SW480 (cell line): ENCODE measurements at regions not wholly inside any gene's neighbourhood (a gene's known extent, or its start where the extent isn't known, plus 50 kb on each side); places are given as distances from the start of the nearest gene placed in this dataset.
A peak's percentile ranks its signal among the peaks of the same experiment; 100 is the strongest.

Experiments used
- DNase-seq: peaks from one replicate; pipeline ENCODE4 v3.0.0-alpha.2; 2016; ENCODE audit warnings: low spot score

DNA sequence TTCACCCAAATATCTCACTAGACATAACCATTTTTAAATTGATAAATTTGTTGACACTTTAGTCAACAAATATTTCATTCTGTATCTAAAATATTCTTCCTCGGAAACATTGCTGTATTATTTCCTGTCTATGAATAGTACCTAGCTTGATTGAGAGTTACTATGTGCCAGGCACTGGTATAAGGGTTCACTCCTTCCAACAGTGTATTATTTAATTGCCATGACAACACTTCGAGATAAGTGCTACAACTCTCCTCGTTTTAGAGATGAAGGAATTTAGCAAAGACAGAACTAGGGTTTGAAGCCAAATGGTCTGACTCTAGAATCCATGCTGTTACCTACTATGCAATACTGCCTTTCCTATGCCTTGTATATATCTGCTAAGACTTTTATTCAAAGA, 287.2 kb downstream of the YTHDC2 start:
- no peak for DNase-seq

DNA sequence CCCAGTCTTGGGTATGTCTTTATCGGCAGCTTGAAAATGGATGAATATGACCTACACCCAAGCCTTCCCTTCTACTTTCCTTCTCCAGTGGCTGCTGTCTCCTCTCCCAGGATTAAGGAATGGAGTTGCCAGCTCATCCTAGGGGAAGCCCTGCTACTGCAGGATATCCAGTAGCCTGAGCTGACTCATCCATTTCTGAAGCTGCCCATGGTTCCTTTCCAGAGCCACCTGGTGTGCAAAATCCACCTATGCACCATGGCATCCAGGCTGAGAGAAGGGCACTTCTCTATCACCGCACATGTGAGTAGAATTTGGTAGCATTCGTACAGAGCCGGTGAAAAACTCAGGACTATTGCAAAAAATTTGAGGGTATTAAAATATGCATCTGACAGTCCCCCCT, 290.8 kb downstream of the YTHDC2 start:
- DNase-seq = no peak

DNA sequence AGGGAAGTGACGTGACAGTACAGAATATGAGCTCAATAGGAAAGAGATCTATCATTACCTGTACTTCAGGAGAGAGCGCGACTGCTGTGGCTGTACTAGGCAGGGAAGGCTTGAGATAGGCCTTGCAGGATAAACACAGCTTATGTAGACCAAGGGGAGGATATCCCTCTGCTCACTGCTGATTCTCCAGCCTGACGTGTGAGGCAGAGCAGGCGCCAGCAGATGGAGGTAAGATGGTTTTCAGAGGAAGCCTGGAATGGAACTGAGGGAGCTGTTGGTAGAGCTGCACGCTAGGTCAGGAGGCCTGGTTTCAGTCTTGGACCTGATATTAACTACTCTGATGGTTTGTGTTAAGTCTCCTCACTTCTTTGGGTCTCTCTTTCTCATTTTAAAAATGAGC, 291.4 kb downstream of the YTHDC2 start:
- no peak for DNase-seq

DNA sequence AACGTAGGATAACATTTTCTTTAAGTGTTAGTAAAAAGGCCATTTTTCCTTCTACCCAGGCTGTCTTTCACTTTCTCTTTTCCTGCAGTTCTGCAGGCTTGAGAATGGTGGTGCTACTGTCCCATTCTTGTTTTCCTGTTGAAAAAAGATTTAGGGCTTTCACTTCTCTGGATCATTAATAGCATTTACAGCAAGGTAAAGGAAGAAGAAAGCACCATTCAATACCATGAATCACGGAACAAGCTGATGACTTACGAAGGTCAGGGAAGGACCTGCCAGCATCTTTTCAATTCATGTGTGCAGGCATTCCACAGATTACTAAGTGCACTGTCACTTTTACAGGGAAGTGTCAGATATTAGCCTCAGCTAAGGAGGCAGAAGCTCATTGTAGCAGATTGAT, 292.8 kb downstream of the YTHDC2 start:
- peak; percentile 20 for DNase-seq

DNA sequence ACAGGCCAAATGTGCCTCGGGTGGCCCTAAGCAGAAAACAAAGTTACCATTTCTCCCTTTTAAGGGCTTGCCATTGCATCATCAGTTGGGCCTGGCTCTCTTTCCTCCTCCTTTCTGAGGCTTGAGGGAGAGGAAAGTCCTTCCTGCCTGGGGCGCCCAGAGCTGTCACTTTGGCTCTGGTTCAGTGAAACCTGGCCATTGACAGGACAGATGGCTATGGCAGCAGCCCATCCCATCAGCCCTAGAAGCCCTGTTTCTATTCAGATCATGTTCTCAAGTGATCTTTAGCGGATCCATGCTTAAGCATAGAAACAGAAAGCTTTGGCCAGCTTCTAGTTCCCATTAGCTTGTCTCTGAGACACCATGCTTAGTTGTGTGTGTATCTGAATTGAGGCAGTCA, 293.4 kb downstream of the YTHDC2 start:
- no peak for DNase-seq

DNA sequence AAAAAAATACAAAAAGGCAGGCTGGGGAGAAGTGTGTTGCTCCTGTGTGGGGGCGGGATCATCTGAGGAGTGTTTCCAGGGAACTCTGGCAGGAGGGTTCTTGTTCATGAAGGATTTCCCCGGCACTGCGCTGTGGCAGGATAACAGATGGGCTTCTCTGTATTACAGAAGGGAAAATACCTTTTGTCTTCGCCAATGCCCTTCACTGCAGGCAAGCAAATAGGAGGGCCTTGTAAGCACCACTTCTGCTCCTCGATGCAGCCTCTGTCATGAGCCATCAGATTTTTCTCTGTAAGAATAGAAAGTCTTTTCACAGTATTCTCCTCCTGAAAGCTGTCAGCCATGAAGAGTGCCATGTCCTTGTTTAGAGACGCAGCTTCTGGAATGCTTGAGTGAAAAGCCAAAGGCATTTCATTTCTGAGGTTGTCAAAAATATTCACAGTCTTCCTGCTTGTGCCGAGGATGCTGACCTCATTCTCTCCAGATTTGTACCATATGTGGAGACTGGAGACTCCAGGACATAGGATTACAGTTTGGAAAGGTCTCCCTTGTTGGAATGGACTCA, 294.0 kb downstream of the YTHDC2 start:
- DNase-seq = no peak

DNA sequence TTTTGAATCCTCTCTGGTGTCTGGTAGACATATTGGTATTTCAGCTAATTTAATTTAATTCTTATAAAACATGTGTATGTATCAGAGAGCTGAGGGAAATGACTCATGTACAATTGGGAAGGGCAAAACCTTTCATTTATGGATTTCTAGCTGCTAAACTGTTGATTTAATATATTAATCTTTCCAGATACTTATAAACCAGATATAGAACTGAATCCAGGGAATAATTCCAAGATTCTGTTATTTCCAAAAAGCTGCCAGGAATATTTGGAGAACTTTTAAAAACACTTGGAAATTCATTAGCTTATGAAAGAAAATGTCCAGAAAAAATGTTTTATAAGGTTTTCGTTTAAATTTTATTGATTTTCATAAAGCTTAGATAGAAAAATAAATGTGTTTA, 295.5 kb downstream of the YTHDC2 start:
- no peak for DNase-seq

DNA sequence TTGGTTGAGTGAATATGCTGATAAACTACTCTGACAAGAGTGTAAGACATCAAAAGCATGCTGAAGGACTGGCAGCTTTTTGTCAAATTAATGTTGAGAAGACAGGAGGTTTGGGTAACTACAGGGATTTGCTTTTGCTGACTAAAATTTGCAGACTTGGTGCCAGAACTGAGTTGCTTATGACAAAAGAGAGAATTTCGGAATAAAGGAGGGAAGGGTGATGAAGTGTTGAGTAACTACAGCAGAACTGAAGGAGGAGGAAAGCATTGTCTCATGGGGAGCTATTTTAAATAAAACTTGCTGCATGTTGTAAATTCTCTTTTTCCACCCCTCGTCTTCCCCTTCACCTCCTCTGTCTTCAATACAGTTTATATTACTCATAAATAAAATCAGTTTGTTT, 296.1 kb downstream of the YTHDC2 start:
- no peak for DNase-seq

DNA sequence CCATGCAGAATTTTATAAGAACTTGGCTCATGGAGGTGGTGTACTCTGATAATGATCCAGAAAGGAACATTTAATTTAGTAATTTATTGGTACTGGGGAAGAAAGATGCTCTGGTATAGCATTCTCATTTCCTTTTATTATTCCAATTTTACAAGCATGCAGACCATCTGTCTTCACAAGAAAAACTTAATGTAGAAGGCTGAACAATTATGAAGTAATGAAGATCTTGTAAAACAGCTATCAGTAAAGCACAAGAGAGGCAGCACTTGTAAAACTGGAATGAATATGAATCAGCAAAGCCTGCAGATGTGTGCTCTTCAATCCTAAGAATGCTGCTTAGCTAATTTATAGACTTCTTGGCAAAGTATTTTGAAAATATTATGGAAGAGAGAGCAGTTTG, 300.0 kb downstream of the YTHDC2 start:
- no peak for DNase-seq

DNA sequence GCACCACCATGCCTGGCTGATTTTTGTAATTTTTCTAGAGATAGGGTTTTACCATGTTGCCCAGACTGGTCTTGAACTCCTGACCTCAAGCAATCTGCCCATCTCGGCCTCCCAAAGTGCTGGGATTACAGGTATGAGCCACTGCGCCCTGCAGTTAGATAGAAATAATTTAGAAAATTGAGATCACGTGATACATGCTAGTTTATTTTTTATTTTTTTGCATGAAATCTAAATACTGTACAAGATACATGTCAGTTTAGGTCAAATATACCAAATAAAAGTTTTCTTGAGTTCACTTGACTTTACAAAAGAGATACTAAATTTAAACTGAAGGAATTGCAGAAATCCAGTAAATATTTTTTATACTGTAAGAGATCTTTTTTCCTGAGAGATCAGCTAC, 304.2 kb downstream of the YTHDC2 start:
- no peak for DNase-seq

DNA sequence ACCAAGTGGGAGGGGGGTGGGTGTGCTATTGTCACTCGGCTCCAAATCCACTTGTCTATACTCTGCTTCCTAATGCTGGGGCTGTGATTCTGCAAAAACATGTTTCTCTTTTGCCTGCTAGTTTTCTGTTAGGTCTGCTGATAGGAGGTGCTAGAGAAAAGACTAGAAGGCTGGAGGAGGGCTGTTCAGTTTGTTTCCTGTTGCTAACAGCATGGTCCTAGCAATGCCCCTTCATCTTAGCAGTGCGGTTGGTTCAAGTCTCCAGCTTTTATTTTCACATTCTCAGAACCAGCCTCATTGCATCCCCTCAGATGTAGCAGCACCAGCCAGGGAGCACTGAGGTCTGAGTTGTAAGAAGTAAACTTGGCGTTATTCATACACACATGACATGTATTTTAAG, 310.2 kb downstream of the YTHDC2 start:
- DNase-seq = no peak

DNA sequence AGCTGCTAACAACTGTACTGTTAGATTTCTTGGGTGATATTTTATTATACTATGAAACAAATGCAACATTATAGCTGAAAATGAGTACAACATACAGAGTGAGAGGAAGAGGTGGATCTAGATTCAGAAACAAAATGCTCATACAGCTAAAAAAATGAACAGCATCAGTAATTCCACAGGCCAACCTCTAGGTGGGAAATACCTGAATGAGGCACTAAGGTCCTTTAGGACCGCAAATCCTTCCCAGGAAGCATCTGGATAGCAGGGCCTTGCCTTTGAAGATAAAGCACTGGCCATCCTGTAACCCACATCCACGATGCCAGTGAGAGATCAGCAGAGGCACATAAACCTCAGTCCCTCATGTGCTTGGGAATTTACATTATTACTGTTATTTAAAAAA, 310.8 kb downstream of the YTHDC2 start:
- DNase-seq = peak; percentile 19

DNA sequence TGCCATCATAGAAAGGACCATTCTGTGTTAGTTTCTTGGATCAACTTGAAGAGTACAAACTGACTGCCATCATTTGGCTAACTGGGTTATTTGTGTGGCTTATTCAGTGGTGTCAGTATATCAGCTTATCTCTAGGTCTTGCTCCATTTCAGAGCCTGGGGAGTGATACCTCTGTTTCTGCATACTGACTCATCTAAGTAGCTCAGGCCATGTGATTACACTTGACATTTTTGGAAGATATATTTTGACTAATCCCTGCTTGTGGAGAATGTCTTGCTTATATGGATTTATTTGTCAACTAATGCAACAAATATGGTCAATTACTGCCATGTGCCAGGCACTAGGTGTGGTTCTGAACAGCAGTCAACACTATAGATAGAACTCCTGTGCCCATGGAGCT, 311.7 kb downstream of the YTHDC2 start:
- DNase-seq = no peak

DNA sequence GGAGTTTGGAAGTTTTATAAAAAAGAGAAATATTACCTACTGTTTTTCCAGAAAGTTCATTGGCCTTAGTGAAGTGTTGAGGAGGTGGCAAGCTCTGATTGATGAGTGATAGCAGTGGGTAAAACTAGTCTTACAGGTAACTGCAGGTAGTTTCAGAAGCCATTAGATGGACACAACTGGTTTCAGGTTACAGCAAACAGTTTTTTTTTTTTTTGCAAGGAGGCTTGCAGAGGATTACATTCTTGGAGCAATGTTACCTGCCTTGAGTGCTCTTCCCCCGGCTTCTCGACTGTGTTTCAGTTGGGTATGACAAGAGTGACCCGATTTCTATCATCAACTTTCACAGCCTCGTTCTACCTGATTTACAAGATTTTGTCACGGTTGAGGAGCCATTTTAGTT, 333.4 kb downstream of the YTHDC2 start:
- no peak for DNase-seq

DNA sequence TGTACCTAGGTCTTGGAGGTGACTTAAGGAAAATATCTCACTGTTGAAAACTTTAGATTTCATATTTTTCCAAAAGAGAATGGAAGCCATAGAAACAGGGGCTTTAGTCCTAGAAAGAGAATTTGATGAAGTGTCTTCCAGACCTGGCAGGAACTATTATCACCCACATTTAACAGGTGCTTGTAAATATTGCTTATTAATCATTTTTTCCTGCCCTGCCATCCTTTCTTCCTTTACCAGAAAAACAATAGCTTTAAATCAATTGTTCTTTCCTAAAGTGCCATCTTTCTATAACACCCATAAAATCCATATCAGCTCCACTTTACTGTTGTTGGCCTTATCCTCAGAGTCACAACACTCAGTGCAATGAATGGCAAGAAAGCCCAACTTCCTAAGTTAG, 350.9 kb downstream of the YTHDC2 start:
- DNase-seq = no peak

DNA sequence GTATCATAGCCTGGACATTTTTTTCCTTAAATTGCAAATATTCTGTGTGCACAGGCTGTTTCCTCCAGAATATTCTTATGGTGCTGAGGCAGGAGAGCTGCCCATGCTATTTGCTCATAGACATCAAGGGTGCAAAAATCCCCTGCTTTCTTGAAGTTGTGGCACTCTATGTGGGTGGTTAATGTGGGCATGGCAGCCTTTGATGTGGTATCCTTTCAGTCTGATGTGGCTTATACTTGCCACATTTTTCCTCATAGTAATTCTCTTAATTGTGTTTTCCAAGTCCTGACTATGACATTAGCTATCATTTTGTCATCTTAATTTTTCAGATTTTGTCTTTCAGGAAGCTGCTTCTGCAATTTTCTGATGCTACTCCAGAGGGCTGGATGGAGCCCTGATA, 353.3 kb downstream of the YTHDC2 start:
- peak; percentile 57 for DNase-seq

DNA sequence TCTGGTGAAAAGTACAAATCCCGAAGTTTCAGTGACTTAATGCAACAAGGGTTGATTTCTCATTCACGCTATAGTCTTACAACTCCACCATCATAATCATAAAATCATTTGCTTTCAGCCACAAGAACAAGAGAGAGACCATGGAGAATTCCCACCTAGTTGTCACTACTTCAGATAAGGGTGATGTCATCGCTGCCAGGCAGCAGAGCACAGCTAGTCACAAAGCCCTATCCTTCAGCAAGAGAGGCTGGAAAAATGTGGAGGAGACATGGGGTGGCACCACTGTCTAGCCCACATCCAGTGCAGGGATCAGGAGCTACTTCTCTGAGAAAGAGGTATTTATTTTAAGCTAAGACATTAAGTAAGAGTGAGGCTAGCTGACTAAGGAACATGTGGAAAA, 356.1 kb downstream of the YTHDC2 start:
- DNase-seq = no peak

DNA sequence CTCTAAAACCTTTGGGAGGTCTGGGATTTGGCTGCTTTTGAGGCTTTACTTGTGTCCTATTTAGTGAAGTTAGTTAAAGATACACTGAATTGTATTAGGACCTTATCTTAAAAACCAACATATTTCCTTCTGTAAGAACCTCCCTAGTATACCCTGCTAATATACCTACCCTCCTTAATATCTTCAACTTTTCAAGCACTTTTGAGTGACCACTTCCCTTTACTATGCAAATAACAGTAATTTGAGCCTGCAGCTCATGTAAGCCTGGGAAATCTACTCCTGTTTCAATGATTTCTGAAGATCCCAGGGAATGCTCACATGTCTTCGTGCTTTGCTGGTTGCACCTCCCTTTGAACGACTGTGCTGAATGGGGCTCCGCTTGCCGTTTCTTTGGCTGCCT, 358.5 kb downstream of the YTHDC2 start:
- no peak for DNase-seq

DNA sequence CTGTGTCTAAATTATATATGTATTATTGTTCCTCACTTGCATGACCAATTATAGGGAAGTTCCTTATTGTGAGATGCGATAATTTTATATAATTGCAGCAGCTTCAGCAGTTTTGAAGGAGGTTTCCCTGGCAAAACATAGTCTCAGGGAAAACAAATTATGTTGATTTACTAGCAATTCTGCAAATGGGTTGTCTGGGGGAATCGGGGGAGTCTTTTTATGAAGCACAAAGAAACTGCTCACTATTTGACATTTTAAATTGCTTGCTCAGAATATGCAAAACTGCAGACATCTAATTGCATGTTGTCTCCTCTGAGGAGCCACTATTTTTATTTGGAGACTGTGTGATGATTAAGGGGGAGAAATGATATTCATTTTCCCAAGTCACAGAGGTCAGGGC, 361.6 kb downstream of the YTHDC2 start:
- DNase-seq = no peak

DNA sequence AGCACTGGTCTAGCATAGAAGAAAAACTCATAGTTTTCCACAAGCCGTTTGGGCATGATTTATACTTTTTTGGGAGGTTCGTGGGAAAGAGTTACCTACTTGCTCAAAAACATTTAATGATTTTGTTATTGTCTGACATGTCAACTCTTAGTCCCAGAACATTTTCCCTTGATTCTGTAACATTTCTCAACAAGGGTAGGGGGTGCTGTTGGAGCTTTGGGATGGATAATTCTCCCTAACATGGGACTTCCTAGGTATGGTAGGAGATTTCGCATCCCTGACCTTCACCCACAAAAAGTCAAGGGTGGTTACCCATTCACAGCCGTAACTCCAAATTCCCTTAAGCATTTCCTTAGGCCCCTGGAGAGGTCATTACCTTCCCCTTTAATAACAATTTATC, 378.0 kb downstream of the YTHDC2 start:
- DNase-seq = no peak

DNA sequence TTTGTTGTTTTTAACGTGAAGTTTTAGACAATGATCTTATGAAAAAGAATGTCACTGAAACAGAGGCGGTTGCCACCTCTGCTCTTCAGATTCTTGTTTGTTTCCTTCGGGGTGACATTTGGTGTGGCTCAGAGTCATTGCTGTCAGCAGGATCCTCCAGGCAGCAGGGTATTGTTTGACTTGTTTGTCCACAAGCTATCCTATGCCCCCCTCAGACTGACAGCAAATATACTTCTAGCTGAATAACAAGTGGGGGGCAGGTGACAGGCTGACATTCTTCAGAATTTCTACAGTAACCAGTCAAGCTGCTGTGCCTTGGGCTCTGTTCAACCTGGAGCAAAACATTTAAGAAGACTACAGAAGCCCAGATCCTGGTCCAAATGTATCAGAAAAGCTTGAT, 383.3 kb downstream of the YTHDC2 start:
- no peak for DNase-seq

DNA sequence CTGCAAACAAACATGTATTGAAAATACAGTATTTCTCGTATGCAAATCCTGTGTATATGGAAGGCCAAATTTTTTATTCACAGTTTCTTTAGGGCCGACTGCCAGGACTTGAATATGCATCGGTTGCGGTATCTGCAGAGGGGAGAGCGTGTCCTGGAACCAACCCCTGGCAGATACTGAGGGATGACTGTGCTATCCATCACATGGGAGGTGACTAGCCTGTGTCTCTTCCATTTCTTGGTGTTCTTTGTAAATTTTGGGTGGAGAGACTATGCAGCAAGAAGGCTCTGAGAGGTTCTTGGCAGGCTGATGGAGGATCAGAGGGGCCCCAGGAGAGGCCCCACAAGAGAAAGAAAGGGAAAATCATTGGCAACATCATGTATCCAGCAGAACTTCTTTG, 384.3 kb downstream of the YTHDC2 start:
- no peak for DNase-seq

DNA sequence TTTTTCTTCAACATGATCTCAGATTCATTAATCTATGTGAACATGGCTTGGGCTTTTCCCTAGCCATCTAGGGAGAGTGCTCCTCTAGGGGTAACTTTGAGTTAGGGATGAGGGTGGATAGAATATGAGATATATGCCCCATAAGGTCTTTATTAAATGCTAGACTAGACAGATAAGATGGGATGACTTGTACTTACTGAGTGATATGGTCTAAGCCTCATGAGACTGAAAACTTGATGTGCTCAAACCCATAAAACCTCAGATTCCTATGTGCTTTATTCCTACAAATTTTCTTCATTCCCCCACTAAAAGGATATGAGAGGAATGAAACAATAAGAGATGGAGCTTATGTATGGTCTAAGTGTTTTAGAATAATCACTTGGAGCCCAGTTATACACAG, 386.6 kb downstream of the YTHDC2 start:
- DNase-seq = no peak

DNA sequence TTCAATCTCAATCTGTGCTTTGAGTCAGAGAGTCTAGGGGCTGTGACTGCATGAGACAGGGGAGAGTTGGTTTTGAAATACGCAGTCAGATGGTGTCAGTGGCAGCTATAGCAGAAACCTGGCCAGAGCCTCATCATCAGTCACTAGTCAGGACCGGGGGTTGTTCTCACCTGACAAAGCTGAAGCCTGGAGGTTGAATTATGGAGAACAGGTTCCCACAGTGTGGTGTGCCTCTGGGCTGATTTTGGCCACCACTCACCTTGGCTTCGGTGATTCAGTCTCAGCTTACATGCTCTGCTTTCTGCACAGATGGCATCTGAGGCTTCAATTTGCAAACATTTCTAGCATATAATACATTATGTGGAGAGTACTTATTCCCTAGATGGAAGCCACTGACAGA, 387.3 kb downstream of the YTHDC2 start:
- no peak for DNase-seq

DNA sequence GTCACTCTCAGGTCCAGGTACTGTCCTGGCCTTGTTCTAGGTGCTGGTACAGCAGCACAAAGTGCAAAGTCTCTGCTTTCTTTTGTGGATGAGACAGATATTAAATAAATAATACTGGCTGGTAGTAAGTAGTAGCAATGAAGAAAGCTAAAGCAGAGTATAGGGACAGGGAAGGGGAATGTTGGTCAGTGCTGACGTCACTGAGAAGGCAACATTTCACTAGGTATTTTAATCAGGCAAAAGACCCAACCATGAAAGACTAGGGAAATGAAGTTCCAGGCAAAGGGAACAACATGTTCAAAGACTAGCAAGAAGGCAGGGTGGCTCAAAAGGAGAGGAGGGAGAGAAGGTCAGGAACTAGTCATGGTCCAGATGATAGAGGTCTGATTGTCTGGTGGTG, 388.2 kb downstream of the YTHDC2 start:
- no peak for DNase-seq
